CD4-positive, alpha-beta T cell treated with Interleukin-15 for 1 hour (primary cell): ENCODE measurements at regions not wholly inside any gene's neighbourhood (a gene's known extent, or its start where the extent isn't known, plus 50 kb on each side); places are given as distances from the start of the nearest gene placed in this dataset.

Experiments used
- DNase-seq: peaks from one replicate; pipeline ENCODE4 v3.0.0-alpha.2; 2020

DNA sequence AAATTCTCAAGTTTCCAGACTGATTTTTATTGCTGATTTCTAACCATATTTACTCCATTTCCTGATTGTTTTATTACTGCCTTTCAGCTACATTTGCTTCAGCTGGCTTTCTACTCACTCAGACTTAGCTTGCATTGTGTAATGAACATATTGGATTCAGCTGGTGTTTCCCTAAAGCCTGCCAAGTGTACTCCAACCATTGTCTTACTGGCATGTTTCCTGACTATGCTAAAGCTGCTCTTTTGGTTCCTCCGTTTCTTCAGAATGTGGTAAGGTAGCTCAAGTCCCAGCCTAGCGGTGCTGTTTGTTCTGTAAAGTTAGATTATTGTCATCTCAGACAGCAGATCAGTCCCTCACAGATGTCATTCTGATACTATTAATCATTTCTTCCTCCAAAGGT lies 53.1 kb upstream of the GLRA2 start:
- DNase-seq = no peak

DNA sequence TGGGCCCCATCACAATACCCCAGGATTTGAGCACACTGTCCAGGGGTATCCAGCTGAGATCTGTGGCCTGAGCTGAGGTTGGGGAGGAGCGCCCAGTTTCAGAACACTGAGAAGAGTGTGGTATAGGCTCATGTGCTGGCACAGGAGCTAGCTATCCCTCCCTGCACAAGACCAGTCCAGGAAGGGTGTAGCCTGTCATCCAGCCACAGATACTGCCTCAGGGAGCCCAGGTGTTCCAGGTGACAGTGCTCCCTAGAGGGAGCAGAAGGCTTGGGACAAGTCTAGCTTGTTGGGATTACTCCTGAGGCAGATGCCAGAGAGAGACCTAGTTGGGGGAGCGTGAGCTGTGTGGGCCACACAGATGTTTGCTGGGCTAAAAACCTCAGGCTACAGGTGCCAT lies 79.6 kb upstream of the GLRA2 start:
- DNase-seq = no peak

DNA sequence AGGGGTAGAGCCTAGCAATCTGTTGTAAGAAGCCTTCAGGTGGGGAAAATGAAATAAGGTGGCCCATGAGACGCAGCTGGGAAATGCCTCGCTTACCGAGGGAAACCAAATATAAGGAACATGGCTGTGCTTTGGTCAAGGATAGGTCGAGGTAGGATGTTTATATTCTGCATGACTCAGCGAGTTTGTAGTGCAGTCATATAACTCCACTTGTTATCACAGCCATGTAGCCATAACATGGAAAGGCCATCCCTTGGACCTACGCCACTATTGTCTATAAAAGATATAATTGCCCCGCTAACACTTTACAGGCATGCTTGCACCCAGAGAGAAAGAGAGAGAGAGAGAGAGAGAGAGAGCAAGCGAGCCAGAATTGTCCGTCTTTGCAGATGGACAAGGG lies 80.9 kb upstream of the GLRA2 start:
- DNase-seq = no peak

GRCh38 chrX:14440106-14440505 lies 89.2 kb upstream of the GLRA2 start:
- DNase-seq = no peak

GRCh38 chrX:14427614-14428013 lies 101.7 kb upstream of the GLRA2 start:
- no peak for DNase-seq

GRCh38 chrX:14420841-14421240 lies 108.5 kb upstream of the GLRA2 start:
- no peak for DNase-seq

DNA sequence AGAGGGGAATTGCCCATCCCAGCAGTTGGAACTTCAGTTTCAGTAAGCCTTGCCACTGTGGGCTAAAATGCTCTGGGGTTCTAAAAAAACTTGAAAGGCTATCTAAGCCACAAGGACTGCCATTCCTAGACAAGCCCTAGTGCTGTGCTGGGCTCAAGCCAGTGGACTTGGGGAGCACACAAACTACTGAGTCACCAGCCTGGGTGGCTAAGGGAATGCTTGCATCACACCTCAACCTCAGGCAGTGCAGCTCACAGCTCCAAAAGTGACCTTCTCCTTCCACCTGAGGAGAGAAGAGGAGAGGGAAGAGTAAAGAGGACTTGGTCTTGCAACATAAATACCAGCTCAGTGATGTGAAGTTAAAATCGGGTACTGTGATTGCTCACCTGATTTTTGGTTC lies 116.7 kb upstream of the GLRA2 start:
- DNase-seq = no peak

- DNase-seq = no peak
Observed at GRCh38 chrX:14411326-14411725, 118.0 kb upstream of the GLRA2 start.

- no peak for DNase-seq
Observed at GRCh38 chrX:14409341-14409740, 120.0 kb upstream of the GLRA2 start.

DNA sequence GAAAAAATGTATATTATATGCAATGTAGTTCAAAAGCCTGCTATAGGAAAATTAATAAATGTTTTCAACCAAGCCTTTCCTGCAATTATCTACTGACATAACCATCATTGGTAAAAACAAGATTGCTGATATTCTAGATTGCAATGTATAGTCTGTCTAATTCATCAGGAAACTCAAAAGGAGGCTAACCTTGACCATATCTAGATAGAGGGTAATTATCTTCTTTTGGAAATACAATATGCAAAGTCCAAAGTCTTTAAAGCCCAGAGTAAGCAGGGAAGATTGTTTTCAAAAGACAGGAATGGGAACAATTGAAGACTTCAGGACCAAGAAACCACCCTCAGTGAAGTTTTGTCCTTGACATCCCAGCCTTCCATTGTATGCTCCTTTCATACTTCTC lies 123.1 kb upstream of the GLRA2 start:
- DNase-seq = no peak

DNA sequence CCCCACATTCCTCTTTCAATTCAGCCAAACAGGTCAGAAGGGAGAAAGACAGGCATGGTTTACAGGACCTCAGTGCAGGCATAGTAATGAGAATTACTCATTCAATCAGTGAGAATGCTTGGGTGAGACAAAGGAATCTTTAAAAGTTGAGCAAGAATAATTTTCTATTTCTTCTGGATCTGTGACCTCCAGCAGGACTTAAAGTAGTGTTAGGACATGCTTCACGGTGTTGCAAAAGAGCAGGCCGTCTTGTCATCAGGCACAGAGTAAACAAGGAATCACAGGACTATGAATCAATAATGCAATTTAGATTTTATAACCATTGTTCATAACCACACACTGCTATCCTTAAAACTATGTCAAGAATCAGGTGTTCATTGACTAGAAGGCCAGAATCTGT lies 130.6 kb upstream of the GLRA2 start:
- DNase-seq = no peak

DNA sequence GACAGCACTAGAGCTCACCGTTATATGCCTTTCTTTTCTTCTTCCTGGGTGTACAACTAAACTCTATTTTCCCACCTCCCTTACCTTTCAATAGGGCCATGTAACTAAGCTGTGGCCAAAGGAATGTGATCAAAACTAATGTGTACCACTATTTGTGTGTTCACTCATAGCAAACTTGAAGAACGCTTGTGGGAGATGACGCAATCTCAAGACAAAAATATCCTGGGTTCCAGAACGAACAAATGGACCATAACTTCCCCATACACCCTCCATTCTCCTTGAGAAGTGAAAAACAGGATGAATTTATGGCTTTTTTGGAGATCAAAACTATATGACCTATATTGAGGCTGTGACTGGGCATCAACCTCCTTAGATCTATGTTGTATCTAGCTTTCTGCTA lies 139.7 kb upstream of the GLRA2 start:
- DNase-seq = no peak

DNA sequence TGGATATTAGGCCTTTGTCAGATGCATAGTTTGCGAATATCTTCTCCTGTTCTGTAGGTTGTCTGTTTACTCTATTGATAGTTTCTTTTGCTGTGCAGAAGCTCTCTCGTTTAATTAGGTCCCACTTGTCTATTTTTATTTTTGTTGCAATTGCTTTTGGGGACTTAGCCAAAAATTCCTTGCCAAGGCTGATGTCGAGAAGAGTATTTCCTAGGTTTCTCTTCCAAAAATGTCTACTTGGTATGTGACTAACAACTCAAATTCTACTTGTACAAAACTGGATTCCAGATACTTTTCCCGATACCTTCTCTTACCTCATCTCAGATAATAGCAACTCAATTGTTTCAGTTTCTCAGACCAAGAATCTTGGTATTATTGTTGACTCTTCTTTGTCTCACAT lies 142.4 kb upstream of the GLRA2 start:
- no peak for DNase-seq

DNA sequence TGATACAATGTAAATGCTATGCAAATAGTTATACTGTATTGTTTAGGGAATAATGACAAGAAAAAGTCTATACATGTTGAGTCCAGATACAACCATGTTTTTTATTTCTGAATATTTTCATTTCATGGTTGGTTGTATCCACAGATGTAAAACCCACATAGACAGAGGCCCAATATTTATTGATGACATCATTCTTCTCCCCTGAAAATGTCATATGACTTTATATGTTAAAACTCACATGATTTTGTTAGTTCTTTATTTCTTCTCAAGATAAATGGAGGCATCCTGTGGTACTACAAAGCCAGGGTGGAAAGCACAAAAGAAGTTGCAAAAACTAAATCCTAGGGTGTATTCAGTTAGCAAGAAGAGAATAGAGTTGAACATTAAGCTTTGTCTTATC lies 149.3 kb upstream of the GLRA2 start:
- no peak for DNase-seq

GRCh38 chrX:14377427-14377826 lies 151.9 kb upstream of the GLRA2 start:
- no peak for DNase-seq

GRCh38 chrX:14363728-14364127 lies 165.6 kb upstream of the GLRA2 start:
- no peak for DNase-seq

DNA sequence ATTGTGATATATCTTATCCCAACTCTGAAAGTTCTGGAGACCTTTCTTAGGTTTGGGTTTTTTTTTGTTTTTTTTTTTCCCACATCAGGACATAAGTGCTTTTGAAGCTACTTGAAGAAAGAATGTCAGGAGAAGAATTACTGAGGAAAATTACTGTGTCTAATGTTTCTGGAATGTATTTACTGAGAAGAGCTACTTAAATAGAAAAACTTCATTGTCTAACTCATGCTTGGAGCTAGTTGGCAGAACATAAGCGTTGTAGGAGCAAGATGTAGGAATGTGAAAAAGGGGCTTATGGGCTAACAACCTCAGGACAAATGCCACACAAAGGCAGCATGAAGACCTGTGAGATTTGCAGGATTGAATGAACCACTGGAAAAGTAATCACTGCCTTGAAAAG lies 166.6 kb upstream of the GLRA2 start:
- no peak for DNase-seq

- no peak for DNase-seq
Observed at GRCh38 chrX:14361435-14361834, 167.9 kb upstream of the GLRA2 start.

- no peak for DNase-seq
Observed at GRCh38 chrX:14359727-14360126, 169.6 kb upstream of the GLRA2 start.

- DNase-seq = no peak
Observed at GRCh38 chrX:14359316-14359715, 170.0 kb upstream of the GLRA2 start.

- DNase-seq = no peak
Observed at GRCh38 chrX:14357314-14357713, 172.0 kb upstream of the GLRA2 start.

- no peak for DNase-seq
Observed at GRCh38 chrX:14356401-14356800, 172.9 kb upstream of the GLRA2 start.

GRCh38 chrX:14355556-14355955 lies 173.8 kb upstream of the GLRA2 start:
- DNase-seq = no peak

- DNase-seq = no peak
Observed at GRCh38 chrX:14354521-14354920, 174.8 kb upstream of the GLRA2 start.

- DNase-seq = no peak
Observed at GRCh38 chrX:14352511-14352910, 176.8 kb upstream of the GLRA2 start.

- DNase-seq = no peak
Observed at GRCh38 chrX:14351611-14352303, 177.6 kb upstream of the GLRA2 start.
